HG03575 (cell line): ENCODE measurements at regions not wholly inside any gene's neighbourhood (a gene's known extent, or its start where the extent isn't known, plus 50 kb on each side); places are given as distances from the start of the nearest gene placed in this dataset.

Experiments used
- ATAC-seq: cut with Tn5 transposase; IDR thresholded peaks from one replicate; pipeline ENCODE4 v1.9.1; 2021; ENCODE audit not compliant: unreplicated experiment, insufficient number of reproducible peaks, low FRiP score; ENCODE audit errors: extremely low read depth

DNA sequence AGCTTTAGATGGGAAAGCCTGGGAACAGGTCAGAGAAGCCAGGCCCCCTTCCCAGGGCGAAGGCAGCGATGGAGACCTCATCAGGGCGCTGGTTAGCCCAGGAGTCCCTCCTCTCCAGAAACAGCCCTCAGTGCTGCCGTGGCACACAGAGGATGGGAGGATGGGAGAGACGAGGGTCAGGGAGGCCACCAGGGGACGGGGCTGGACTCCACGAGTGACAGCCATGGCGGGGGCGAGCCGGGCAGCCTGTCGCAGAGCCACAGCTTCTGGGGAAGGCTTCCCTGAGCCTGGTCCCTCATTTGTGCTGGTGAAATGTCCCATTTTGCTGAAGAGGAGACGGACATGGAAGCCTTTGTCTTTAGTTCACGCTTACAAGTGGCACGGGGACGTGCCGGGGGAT lies 1390.5 kb downstream of the TBC1D22A start:
- ATAC-seq, result no peak

DNA sequence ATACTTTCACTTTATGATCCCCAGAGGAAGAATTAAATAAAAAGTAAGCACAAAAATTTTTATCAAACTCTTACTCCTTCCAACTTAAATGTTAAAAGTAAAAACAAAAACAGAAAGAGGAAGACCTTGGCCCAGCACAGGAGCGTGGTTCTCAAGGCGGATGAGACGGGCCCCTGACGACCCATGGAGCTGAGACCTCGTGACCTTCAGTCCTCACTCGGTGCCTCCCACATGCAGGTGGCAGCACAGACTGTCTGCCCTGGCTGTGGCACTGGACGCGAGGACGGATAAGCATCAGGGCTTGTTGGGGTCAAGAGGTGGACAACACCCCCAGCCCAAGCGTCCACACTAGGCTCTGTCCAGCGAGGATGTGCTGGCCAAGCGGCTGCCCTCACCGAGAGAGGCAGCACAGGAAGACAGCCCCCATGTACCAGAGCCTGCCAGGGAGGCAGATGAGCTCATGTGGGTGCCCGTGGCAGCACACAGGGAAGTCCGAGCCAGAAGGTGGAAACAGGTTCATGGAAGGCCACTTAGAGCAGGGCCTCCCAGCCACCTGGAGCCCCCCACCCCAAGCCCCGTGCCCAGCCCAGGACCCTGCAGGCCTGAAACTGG lies 1389.8 kb downstream of the TBC1D22A start:
- no peak for ATAC-seq

DNA sequence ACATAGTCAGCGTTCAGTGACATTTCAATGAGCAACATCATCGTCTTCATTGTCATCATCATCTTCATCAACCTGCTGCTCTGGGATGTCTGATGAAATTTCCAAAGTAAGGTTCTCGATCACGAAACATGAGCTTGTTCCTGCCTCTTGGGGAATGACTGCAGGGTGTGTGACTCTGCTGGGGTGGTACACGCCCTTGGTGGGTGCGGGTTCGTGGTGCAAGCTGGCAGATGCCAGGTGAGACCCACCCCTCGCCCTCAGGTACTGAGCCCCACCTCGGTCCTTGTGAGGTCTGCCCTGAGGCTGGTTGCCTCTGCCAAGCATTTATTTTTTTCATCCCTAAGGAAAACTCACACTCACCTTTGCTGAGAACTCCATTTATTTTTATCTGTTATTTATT lies 1389.2 kb downstream of the TBC1D22A start:
- no peak for ATAC-seq

DNA sequence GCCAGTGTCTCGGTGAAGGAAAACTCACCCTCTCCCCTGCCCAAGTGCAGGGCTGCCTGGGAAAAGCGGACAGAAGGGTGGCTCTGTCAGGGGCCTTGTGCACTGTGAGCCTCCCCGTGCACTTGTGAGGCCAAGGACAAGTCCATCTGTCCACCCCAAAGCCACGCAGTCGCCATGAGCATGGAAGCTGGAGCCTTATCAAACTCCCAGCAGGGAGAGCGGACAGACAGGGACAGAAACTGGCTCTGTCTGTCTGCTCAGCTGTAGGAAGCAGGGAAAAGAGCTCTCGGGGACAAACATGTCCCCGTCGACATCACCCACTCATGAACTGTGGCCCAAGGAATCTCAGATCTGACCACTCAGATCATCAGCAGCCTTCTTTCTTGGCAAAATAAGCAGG lies 1385.4 kb downstream of the TBC1D22A start:
- ATAC-seq, result no peak

DNA sequence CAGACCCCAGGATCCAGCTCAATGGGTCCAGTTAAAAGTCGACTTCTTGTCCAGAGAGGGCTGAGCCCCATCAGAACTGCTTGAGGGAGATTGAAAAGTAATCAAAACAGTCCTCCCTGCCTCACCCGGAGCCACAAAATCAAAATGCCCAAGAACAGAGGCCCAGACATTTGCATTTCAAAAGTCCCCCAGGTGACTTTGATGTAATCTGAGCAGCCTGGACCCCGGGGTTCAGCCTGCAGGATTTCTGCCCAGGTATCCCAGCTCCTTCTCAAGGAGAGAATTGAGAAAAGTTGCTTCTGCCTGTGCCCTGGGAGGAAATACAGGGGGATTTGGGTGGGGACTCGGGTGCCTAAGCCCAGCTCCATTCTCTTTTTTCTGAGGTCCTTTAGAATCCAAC lies 1385.0 kb downstream of the TBC1D22A start:
- ATAC-seq, result no peak

DNA sequence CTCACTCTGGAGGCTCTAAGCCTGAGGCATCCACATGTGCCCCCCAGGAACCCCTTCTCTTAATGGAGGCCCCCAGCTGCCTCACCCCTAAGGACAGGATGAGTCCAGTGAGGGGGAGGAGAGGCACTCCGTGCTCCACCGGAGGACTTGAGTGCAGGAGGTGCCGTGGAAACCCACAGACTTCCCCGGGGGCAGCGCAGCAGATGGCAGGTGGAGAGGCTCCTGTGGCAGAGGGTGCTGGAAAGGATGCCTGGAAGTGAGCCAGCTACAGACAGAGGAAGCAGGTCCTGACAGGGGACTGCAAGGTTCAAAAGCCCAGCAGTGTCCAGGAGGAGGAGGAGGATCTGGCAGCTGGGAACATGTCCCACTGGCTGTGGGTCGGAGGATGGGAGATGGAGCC lies 1384.0 kb downstream of the TBC1D22A start:
- no peak for ATAC-seq

DNA sequence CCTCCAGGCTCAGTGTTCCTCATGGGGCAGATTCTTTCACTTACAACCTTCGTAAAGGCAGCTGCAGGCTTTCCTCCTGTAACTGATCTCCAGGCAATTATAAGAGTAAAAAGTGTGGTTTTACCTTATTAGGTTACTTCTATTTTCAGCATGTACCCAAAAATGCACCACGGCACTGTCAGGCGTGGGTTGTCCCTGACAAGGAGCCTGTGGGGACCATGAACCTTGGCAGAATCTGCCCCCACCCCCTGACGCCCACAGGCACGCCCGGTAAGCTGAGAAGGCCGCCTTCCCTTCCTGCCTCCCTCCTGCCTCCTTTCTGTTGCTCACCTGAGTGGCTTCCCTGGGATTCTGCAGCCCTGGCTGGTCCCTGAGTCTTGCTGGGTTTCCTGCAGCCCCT lies 1383.3 kb downstream of the TBC1D22A start:
- ATAC-seq, result no peak

DNA sequence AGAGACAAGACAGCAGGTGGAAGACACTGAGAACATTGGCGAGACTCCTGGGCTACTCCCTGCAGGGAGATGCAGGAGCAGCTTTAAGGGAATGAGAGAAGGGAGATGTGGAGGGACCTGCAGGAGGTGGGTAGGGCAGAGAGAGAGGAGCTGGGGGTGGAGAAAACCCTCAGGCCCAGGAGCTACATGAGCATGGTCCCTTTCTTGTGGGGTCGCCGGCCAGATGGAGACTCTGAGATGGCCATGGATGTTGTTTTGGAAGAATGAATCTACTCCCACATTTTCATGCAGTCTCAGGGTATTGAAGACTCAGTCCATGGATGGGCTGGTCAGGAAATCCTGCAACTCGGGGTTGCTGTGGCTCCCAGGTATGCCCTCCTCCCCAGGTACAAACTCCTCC lies 1381.9 kb downstream of the TBC1D22A start:
- ATAC-seq, result no peak

DNA sequence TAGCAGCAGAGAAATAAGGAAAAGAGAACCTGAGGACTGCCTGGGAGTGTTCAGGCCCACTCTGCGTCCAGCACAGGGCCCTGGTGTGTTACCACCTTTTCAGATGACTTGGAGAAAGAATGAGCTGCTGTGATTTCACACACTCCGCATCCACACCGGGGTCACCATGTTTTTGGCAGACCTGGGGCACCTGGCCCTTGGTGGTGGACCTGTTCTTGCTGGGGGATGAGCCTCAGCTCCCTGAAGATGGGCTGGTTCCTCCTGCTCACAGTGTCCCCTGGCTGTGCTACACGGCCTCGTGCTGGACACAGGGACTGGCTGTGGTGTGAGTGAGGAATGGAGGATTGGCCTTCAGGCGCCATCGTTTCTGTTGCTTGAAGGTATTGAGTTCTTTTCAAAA lies 1381.4 kb downstream of the TBC1D22A start:
- ATAC-seq, result no peak

DNA sequence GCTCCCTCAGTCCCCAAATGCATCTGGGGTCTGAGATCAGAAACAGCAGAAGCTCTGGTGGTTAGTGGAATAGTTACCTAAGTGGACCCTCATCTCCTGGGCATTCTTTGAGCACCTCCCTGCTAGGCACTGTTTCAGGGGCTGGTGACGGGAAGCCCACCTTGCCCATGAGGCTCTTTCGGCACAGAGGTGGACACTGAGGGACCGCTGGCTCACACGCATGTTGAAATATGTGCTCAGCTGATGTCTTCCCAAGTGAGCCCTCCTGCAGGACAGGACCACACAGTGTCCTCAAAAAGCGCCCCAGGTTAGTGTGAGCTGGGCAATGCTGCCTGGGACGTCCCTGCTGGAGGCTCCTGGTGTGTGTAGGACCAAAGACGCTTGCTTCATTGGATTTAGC lies 1379.9 kb downstream of the TBC1D22A start:
- no peak for ATAC-seq

DNA sequence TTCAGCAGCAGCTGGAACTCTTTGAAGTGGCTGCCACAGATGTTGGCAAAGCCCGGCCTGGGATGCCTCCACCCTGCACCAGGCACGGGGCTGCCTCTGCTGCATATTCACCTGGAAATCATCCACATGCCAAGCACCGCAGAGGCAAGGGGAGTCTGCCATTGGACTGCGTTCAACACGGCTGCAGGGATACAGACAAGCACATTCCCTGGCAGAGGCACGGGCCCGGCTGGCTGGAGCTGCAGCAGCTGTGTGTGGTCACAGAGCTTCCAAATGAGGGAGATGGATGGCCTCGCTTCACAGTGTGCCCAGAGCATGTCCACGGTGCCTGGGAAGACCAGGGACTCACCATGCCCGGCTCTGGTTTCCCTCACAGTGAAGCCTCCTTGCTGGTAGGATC lies 1378.9 kb downstream of the TBC1D22A start:
- no peak for ATAC-seq

DNA sequence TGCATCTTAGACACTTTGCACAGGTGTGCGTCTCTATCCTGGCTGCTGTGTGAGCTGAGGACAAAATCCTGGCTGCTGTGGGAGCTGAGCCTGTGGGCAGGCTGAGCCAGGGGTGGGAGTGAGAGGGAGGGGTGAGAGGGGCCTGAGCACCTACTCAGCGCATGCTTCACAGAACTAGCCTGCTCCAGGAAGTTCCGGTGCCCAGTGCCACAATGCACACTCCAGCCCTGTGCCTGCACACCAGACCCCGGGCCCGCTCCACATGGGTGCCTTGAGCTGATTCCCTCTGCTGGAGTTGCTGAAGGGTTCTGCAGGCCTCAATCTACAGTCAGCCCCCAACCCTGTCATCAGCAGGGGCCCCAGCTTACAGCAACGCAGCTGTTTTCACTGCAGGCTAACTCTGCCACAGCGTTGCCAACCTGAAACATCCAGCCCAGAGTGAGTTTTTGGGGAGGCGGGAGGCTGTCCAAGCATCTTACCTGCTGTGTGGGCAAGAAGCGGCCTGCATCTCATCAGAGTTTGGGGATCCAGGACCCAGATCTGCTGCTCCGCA lies 1377.9 kb downstream of the TBC1D22A start:
- no peak for ATAC-seq

DNA sequence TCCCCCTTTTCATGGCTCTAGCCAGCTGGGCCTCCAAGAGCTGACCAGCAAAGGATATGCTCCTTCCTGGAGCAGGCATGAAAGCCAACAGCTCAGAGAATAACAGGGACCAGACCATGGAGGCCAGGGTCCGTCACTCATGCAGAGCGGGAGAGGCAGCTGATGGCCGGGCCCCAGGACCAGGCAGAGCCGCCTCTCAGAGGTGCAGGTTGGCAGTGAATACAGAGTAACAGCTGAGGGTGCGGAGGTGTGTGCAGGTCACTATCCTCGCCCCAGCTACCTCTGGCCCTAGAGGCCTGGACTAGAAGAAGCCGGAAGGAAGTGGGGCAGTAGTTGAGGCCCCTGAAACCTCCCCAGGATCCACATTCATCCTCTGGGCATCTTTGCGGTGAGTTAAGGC lies 1377.3 kb downstream of the TBC1D22A start:
- ATAC-seq, result no peak

DNA sequence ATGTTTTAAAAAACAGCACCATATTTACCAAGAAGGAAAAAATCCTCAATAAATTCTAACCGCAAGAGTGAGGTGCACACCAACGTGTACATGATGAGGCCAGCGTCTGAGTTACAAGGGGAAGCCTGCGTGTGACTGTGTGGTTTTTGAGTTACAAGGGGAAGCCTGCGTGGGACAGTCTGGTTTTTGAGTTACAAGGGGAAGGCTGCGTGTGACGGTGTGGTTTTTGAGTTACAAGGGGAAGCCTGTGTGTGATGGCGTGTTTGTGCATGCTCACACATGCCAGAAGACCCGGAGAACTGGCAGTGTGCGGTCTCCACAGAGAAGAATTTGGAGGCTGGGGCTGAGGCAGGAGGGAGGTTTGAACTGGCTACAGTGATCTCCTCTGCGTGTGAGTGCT lies 1376.4 kb downstream of the TBC1D22A start:
- no peak for ATAC-seq

DNA sequence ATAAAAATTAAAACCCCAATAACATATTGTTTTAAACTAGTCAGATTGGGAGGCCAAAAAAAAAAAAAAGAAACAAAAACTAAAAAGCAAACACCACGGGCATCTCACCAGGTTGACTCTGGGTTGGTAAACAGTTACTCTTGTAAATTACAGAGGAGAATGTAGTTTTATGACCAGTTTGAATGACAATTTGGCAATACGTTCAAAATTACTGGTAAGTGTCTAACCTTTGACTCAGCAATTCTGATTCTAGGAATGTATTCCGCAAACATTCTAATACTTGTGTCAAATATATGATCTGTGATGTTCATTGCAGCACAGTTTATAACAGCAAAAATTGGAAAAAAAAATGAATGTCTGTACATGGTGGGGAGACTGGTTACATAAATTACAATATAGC lies 1376.0 kb downstream of the TBC1D22A start:
- no peak for ATAC-seq

DNA sequence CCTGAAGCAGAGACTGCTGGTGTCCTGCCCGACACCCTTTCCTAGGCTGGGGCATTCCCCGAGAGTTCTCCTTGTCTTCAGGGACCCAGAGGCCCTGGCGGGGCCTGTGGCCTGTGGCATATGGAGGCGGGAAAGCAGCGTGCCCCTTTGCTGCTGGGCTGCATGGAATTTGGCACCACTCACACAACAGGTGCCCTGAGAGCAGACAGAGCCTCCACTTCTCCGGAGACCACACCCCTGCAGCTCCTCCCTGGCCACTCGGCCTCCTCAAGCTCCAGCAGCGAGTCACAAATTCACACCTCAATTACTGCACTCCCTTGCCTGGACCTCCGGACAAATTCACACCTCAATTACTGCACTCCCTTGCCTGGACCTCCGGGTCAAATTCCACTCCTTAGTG lies 1375.2 kb downstream of the TBC1D22A start:
- no peak for ATAC-seq

DNA sequence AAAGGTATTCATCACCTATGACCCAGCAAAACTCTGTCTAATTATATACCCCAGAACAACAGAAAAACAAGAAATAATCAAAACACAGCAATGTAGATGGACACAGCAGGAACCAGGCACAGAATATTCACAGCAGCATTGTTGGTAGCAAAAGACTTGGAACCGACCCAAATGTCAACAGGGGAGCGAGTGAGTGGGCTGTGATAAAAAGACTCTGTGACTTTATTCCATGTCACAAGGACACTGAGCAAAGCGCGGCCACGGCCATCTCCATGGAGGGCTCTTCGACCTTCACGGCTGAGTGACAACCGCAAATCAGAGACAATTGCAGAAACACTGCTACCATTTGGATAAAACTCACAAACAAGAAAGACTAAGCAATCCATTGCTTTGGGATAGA lies 1373.1 kb downstream of the TBC1D22A start:
- no peak for ATAC-seq

DNA sequence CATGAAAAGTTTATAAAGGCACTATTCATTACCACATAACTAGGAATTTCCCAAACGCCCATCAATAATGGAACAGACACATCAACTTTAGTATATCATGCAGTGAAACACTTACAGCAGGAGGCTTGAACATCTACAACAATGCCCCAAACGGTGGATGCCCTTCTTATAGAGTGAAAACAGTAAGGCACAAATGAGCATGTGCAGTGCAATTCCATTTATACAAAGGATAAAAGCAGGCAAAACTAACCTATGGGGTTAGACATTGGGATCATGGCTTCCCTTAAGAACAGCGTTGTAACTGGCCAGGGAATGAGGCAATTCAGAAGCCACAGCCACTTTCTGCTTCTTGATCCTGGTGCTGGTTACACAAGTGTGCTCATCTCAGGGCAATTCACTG lies 1363.0 kb downstream of the TBC1D22A start:
- ATAC-seq, result no peak

DNA sequence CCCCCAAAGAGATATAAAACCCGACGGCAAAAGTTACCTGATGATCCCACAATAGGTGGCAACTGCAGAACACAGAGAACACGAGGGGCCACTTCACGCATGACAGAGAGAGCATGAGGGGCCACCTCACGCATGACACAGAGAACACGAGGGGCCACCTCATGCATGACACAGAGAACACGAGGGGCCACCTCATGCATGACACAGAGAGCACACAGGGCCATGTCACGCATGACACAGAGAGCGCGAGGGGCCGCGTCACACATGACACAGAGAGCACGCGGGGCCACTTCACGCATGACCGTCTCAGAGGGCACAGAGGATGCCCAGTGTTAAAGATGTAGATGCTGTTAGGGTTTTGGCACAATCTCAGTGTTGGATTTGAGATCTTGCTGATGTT lies 1359.5 kb downstream of the TBC1D22A start:
- ATAC-seq, result no peak

DNA sequence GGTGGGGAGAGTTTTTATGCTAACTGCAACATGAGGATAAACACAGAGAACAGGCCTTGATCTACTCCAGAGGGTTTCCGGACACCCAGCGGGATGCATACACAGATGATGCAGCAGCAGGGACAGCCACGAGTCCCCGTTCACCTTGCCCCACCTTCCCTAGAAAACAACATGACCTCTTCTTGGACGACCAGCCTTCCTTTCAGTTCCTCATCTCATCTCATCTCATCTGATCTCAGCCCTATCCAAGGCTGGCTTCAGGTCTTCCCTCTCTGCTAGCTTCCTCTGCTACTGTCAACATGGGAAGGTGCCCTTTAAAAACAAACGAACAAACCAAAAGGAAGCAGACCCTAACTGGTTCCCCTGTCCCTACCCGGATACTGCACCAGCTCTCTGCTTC lies 1356.2 kb downstream of the TBC1D22A start:
- no peak for ATAC-seq

DNA sequence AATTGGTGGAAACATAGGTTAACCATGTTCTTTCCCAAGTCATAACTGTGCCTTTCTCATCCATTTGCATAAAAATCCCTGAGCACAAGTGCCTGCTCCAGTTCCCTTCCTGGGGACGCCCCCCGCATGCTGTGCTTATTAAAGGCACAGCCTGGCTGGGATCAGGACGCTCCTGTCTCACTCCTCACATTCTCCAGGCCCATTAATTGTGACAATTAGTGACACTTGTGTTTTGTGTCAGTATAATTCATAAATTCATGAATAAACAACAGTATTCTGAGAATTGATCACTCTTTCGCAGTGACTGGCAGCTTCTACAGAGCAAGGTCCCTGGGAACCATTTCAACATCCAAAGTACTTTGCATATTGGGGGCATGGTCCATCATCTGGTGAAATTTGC lies 1354.4 kb downstream of the TBC1D22A start:
- ATAC-seq, result no peak
